ENCODE measurements at regions not wholly inside any gene's neighbourhood (a gene's known extent, or its start where the extent isn't known, plus 50 kb on each side); places are given as distances from the start of the nearest gene placed in this dataset.

DNA sequence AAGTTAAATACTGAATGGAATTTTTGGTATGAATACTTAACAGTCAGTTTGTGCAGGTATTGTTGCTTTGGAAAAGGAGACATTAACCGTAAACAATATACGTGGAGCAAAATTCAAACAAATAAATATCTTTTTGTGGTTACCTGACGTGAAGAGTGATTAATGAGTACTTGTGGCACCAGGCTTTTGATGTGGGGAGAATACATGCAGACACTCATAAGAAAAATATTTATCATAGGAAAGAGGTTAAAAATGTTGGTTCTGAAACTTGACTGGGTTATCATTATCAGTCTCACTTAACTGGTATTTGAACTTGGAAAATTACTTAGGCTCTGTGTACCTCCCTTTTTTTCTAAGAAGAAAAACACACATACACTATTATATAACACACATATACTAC, 136.4 kb upstream of the NDST4 start:
- TF ChIP-seq, protein P1, sequence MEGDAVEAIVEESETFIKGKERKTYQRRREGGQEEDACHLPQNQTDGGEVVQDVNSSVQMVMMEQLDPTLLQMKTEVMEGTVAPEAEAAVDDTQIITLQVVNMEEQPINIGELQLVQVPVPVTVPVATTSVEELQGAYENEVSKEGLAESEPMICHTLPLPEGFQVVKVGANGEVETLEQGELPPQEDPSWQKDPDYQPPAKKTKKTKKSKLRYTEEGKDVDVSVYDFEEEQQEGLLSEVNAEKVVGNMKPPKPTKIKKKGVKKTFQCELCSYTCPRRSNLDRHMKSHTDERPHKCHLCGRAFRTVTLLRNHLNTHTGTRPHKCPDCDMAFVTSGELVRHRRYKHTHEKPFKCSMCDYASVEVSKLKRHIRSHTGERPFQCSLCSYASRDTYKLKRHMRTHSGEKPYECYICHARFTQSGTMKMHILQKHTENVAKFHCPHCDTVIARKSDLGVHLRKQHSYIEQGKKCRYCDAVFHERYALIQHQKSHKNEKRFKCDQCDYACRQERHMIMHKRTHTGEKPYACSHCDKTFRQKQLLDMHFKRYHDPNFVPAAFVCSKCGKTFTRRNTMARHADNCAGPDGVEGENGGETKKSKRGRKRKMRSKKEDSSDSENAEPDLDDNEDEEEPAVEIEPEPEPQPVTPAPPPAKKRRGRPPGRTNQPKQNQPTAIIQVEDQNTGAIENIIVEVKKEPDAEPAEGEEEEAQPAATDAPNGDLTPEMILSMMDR (IDR thresholded peaks at IDR 0.05; ENCODE audit: insufficient read depth, missing control alignments): no peak
- DNase-seq (ENCODE audit: insufficient read length, low spot score): no peak
- FAIRE-seq: no peak

DNA sequence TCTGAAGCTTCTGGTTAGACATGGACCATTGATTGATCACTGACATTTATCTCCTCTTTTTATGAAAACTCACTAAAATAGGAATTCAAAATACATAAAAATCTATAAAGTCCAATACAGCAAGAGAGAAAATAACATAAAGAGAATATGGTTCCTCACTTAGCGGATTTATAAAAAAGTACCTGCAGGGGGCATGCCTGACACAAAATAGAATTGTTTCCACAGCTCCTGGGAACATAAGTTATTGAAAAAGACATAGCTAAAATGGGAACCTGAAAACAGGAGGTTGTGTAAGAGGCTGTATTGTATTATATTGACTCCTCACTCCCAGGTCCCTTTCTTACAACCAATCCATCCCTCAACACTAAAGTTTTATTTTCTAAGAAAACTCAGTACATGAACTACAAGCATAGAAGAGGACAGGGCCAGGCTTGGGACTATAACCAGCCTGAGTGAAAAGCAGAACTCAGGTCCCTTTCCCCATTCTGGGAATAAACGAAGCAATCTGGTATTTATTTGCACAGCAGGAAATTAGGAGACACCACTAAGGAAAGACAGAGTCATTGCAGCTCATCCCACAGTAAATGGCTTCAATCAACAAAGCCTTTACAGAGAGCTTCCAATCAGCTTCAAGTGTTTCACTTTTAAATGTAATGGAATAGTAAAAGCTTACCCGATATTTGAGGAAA, 121.1 kb upstream of the NDST4 start:
- FAIRE-seq: no peak
- no peak for DNase-seq (ENCODE audit: insufficient read length, low spot score)
- TF ChIP-seq, protein P1 (IDR thresholded peaks at IDR 0.05; ENCODE audit: insufficient read depth, missing control alignments): peak; percentile 58

DNA sequence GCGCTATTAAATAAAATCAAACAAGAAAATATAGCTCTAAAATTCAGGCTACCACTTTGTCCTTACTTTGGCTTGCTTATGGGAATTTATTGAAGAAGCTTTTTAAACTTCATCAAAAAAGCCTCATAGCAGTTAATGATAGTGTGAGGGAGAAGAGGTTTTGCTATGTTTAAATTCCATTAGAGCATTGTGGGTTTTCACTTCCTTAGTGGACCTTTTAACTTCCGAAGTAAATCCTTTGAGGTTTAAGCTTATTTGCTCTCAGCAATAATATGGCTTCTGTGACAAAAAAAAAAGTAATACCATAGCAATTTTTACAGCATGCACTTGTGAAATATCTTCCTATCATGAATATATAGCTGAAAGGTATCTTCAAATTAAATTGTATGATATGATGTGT, 120.2 kb upstream of the NDST4 start:
- DNase-seq (ENCODE audit: insufficient read length, low spot score) (no peak), FAIRE-seq (no peak)
- TF ChIP-seq, protein P1 (IDR thresholded peaks at IDR 0.05; ENCODE audit: insufficient read depth, missing control alignments): no peak

DNA sequence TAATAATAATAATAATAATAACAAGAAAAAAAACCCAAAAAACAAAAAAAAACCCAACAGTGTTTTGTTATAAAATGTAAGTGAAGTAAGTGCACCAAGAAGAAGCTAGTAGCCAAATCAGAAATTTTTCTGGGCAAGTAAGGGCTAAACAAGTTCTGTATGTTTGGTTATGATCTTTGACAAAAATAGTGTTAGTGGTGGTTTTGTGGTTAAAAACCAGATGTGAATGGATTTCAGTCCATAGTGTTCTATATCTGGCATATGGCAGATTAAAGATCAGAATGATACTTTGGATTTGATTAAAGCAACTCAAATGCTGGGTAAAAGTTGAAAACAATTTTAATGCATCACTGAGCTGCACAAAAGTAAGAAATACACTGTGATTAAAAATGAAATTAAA, 116.5 kb upstream of the NDST4 start:
- no peak for DNase-seq (ENCODE audit: insufficient read length, low spot score)
- FAIRE-seq: no peak
- TF ChIP-seq, protein P1 (IDR thresholded peaks at IDR 0.05; ENCODE audit: insufficient read depth, missing control alignments): no peak

DNA sequence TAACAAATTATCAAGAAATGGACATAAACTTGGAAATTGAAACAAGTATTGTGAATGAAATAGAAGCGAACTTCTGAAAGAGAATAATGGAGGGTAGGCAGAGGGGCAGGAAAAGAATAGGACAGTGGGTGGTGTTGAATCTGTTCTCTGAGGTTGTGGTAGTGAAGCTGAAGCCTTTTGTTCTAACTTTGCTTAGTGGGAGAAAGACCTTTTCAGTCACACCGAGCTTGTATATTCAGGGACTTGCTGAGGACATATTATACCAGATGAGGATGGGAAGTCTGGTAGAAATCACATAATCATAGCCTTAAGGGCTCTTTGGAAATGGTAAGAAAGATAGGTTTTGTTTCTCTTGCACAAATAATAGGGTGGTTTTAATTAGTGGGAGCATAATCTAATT, 115.4 kb upstream of the NDST4 start:
- DNase-seq (ENCODE audit: insufficient read length, low spot score) (no peak), FAIRE-seq (no peak)
- TF ChIP-seq, protein P1 (IDR thresholded peaks at IDR 0.05; ENCODE audit: insufficient read depth, missing control alignments): no peak

DNA sequence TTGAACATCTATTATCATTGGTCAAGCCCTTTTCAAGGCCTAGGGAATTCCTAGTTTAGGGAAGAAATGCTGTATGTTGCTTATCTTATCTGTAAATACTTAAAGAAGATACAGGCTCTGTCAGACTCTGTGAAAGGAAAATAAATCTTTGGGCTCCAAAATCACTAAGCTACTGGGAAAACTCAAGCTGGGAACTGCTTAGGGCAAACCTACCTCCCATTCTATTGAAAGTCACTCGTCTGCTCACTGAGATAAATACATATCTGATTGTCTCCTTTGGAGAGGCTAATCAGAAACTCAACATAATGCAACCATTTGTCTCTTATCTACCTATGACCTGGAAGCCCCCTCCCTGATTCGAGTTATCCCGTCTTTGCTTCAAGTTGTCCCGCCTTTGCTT, 108.6 kb upstream of the NDST4 start:
- TF ChIP-seq, protein P1 (IDR thresholded peaks at IDR 0.05; ENCODE audit: insufficient read depth, missing control alignments): no peak
- DNase-seq (ENCODE audit: insufficient read length, low spot score): no peak
- no peak for FAIRE-seq

DNA sequence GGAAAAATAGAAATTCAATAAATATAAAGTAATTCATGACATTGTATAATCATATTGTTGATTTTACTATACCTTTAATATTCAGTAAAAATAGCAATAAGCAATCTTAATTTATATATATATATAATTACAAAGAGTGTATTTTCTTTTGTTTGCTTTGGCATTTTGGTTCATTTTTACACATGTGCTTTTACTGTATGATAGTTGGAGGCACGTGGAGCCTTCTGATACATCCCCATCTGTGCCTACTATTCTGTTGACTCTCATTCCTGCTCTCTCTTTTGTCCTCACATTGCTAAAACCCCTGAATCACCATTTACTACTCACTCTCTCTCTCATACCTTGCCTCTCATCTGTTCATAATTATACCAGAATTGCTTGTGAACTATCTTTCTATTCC, 106.4 kb upstream of the NDST4 start:
- FAIRE-seq: no peak
- TF ChIP-seq, protein P1 (IDR thresholded peaks at IDR 0.05; ENCODE audit: insufficient read depth, missing control alignments): no peak

More for the DNA sequence above, 106.4 kb upstream of the NDST4 start:
- no peak for DNase-seq (ENCODE audit: insufficient read length, low spot score)
